Sigmoid colon (tissue), 4 donors: ENCODE measurements at regions not wholly inside any gene's neighbourhood (a gene's known extent, or its start where the extent isn't known, plus 50 kb on each side); places are given as distances from the start of the nearest gene placed in this dataset.

ENCODE experiments used
- CTCF ChIP-seq, 4 experiments: fragments of 450-650 bp in 3 of 4; fragments of 200-600 bp in 1 of 4; IDR thresholded peaks; one replicate each; pipeline ENCODE4 v1.5.1; 2016 to 2019; ENCODE audit warnings: antibody characterized with exemption in 4 of 4, mild to moderate bottlenecking in 3 of 4, moderate library complexity in 2 of 4
- POLR2A ChIP-seq, 2 donors: fragments of 450-650 bp; IDR thresholded peaks; one replicate each; pipeline ENCODE4 v1.6.1; 2016; ENCODE audit warnings: antibody characterized with exemption in 2 of 2, mild to moderate bottlenecking in 2 of 2, moderate library complexity in 2 of 2
- POLR2AphosphoS5 ChIP-seq, 4 donors: sonication (generic); formaldehyde crosslinking; IDR thresholded peaks; one replicate each; pipeline ENCODE4 v1.6.1; 2017; ENCODE audit warnings: antibody characterized with exemption in 4 of 4

- TF ChIP-seq CTCF (IDR thresholded peaks at IDR 0.05), result no peak
- no peak for TF ChIP-seq POLR2A (IDR thresholded peaks at IDR 0.05)
- TF ChIP-seq POLR2AphosphoS5 (IDR thresholded peaks at IDR 0.05), result no peak
Measured at GRCh38 chr17:77874303-77875050, 84.0 kb upstream of the TNRC6C start.
